ENCODE measurements at regions not wholly inside any gene's neighbourhood (a gene's known extent, or its start where the extent isn't known, plus 50 kb on each side); places are given as distances from the start of the nearest gene placed in this dataset.

DNA sequence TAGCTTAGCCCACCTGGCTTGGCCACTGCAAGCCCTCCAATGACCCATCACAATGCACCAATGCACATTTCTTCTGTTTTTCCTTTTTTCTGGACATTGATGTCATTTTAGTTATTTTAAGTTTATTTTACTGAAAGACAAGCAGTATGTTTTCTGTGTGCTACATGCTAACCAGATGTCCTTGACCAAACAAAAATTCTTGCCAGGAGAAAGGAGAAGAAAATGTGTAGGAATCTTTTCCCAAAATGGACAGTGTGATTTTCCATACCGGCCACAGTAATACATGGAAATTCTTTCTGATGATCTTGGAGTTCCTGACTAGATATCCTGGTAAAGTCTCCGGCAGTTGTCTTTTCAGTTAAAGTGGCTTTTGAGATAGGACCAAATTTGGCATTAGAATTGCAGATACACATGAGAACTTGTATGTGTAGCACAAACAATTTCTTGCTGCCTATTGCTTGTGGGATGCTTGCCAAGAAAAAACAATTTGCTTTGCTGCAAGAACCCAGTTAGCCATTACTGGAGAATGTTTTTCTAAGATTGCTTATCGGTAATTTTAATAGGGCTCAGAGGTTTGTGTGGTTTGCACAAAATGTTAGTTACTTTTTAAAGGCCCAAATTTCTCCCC is 696.5 kb upstream of the CITED2 start:
- Histone ChIP-seq H2BK120ac (ENCODE audit: low read depth, low read length) (no peak overlapping the region), H3K27ac (ENCODE audit: low read depth, low read length) (no peak overlapping the region), H2BK5ac (ENCODE audit: low read length) (no peak overlapping the region), H4K8ac (ENCODE audit: low read depth, low read length) (no peak overlapping the region), H3K79me2 (ENCODE audit: control insufficient read depth, insufficient read depth, low read length) (no peaks in the 10 kb centered on the region), H3K4ac (ENCODE audit: low read depth, low read length) (no peak overlapping the region), H3K9ac (ENCODE audit: low read length) (no peak overlapping the region), H3K4me2 (ENCODE audit: low read length) (no peak overlapping the region), H3K27me3 (ENCODE audit: insufficient read depth, low read length, poor library complexity) (no peaks in the 10 kb centered on the region), H3K18ac (ENCODE audit: low read length) (no peak overlapping the region), H3K79me1 (ENCODE audit: low read length) (no peaks in the 10 kb centered on the region), H3K23ac (ENCODE audit: low read length) (no peak overlapping the region), H3K36me3 (ENCODE audit: control insufficient read depth, insufficient read depth, low read length) (no peaks in the 10 kb centered on the region), H2AK5ac (ENCODE audit: low read length) (no peak overlapping the region), H2BK15ac (replicated peaks; ENCODE audit: low read depth) (no peak overlapping the region), H3K56ac (ENCODE audit: low read length) (no peak overlapping the region), H3K4me3 (ENCODE audit: low read length) (no peak overlapping the region), H3K4me1 (ENCODE audit: control insufficient read depth, low read depth, low read length) (no peaks in the 10 kb centered on the region), H4K5ac (ENCODE audit: low read length) (no peak overlapping the region)
- WGBS (ENCODE audit: extremely low coverage, insufficient coverage, low lambda C conversion rate), result no CpG with 5 or more reads among the region's 3 CpGs
- no peak for DNase-seq

DNA sequence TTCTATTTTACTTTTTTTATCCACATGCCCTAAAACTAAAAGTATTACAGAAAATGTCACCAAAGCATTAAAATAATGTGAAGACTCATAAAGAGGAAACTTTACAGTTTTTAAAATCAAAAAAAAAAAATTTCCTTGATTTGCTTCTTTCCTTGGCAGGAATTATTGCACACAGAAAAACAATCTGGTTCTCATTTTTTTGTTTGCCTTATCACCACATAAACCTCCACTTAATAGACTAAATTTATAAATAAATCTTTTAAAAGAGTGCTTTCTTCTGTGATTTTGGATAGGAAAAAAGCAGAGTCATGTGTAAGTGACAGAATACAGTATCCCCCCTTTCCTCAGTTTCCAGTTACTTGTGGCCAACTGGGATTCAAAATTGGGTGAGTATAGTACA is 695.1 kb upstream of the CITED2 start:
- H3K23ac ChIP-seq (ENCODE audit: low read length), result no peak overlapping the region
- no peak overlapping the region for H3K27ac ChIP-seq (ENCODE audit: low read depth, low read length)
- H3K36me3 ChIP-seq (ENCODE audit: control insufficient read depth, insufficient read depth, low read length), result no peaks in the 10 kb centered on the region
- no peak overlapping the region for H3K18ac ChIP-seq (ENCODE audit: low read length)
- no peak overlapping the region for H2BK120ac ChIP-seq (ENCODE audit: low read depth, low read length)
- no peak overlapping the region for H3K4me2 ChIP-seq (ENCODE audit: low read length)
- no peak overlapping the region for H2BK15ac ChIP-seq (replicated peaks; ENCODE audit: low read depth)
- no peaks in the 10 kb centered on the region for H3K4me1 ChIP-seq (ENCODE audit: control insufficient read depth, low read depth, low read length)
- H3K9ac ChIP-seq (ENCODE audit: low read length), result no peak overlapping the region
- no peak overlapping the region for H2AK5ac ChIP-seq (ENCODE audit: low read length)
- H4K8ac ChIP-seq (ENCODE audit: low read depth, low read length), result no peak overlapping the region
- H3K27me3 ChIP-seq (ENCODE audit: insufficient read depth, low read length, poor library complexity), result no peaks in the 10 kb centered on the region
- DNase-seq, result no peak
- no peak overlapping the region for H4K5ac ChIP-seq (ENCODE audit: low read length)
- H3K56ac ChIP-seq (ENCODE audit: low read length), result no peak overlapping the region
- no peak overlapping the region for H3K4me3 ChIP-seq (ENCODE audit: low read length)
- no peaks in the 10 kb centered on the region for H3K79me1 ChIP-seq (ENCODE audit: low read length)
- no peak overlapping the region for H3K4ac ChIP-seq (ENCODE audit: low read depth, low read length)
- no peak overlapping the region for H2BK5ac ChIP-seq (ENCODE audit: low read length)
- no peaks in the 10 kb centered on the region for H3K79me2 ChIP-seq (ENCODE audit: control insufficient read depth, insufficient read depth, low read length)

DNA sequence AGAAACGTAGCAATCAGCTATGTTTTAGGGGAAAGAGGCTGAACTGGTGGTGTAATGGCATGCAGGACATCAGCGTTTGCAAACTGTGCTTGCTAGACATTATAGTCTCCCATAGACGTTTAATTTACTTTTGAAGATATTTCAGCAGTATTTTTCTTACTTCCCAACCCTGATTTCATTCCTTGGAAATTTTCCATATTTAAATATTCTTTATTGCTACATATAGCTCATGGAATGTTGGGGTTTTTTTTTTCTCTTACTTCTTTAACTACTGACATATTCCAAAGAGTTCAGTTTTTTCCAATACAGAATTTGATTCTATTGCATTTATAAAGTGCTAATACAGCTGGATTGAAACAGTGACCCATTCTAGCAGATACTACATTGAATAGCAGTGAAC is 694.4 kb upstream of the CITED2 start:
- Histone ChIP-seq H4K5ac (ENCODE audit: low read length) (no peak overlapping the region), H3K9ac (ENCODE audit: low read length) (no peak overlapping the region), H3K4ac (ENCODE audit: low read depth, low read length) (no peak overlapping the region), H3K18ac (ENCODE audit: low read length) (no peak overlapping the region), H3K27me3 (ENCODE audit: insufficient read depth, low read length, poor library complexity) (no peaks in the 10 kb centered on the region), H4K8ac (ENCODE audit: low read depth, low read length) (no peak overlapping the region), H2BK15ac (replicated peaks; ENCODE audit: low read depth) (no peak overlapping the region), H2BK5ac (ENCODE audit: low read length) (no peak overlapping the region), H3K27ac (ENCODE audit: low read depth, low read length) (no peak overlapping the region), H3K4me1 (ENCODE audit: control insufficient read depth, low read depth, low read length) (no peaks in the 10 kb centered on the region), H3K36me3 (ENCODE audit: control insufficient read depth, insufficient read depth, low read length) (no peaks in the 10 kb centered on the region), H3K23ac (ENCODE audit: low read length) (no peak overlapping the region), H3K56ac (ENCODE audit: low read length) (no peak overlapping the region), H3K79me2 (ENCODE audit: control insufficient read depth, insufficient read depth, low read length) (no peaks in the 10 kb centered on the region), H2BK120ac (ENCODE audit: low read depth, low read length) (no peak overlapping the region), H2AK5ac (ENCODE audit: low read length) (no peak overlapping the region), H3K4me2 (ENCODE audit: low read length) (no peak overlapping the region), H3K4me3 (ENCODE audit: low read length) (no peak overlapping the region), H3K79me1 (ENCODE audit: low read length) (no peaks in the 10 kb centered on the region)
- WGBS (ENCODE audit: extremely low coverage, insufficient coverage, low lambda C conversion rate), result no CpG with 5 or more reads among the region's 3 CpGs
- DNase-seq, result no peak

DNA sequence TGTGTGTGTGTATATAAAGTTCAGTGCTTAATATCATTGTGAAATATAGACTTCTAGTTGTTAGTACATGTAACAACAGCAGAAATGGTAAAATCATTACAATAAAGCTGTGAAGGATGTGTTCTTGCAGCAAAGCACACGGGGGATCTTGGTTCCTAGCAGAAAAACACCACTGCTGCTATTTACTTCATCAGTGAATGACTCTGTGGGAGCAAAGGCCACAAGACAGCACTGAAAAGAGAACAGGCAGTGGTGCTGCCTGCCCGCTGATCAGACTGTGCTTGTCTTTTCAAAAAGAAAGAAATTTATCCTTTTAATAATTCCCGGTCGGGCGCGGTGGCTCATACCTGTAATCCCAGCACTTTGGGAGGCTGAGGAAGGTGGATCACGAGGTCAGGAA is 689.9 kb upstream of the CITED2 start:
- Histone ChIP-seq H3K79me1 (ENCODE audit: low read length) (no peaks in the 10 kb centered on the region), H2BK5ac (ENCODE audit: low read length) (no peak overlapping the region), H3K23ac (ENCODE audit: low read length) (no peak overlapping the region), H3K4me1 (ENCODE audit: control insufficient read depth, low read depth, low read length) (no peaks in the 10 kb centered on the region), H3K56ac (ENCODE audit: low read length) (no peak overlapping the region), H2AK5ac (ENCODE audit: low read length) (no peak overlapping the region), H4K5ac (ENCODE audit: low read length) (no peak overlapping the region), H3K4me3 (ENCODE audit: low read length) (no peak overlapping the region), H3K4ac (ENCODE audit: low read depth, low read length) (no peak overlapping the region), H3K36me3 (ENCODE audit: control insufficient read depth, insufficient read depth, low read length) (no peaks in the 10 kb centered on the region), H2BK15ac (replicated peaks; ENCODE audit: low read depth) (no peak overlapping the region), H3K18ac (ENCODE audit: low read length) (no peak overlapping the region), H3K4me2 (ENCODE audit: low read length) (no peak overlapping the region), H2BK120ac (ENCODE audit: low read depth, low read length) (no peak overlapping the region), H4K8ac (ENCODE audit: low read depth, low read length) (no peak overlapping the region), H3K9ac (ENCODE audit: low read length) (no peak overlapping the region), H3K27ac (ENCODE audit: low read depth, low read length) (no peak overlapping the region), H3K79me2 (ENCODE audit: control insufficient read depth, insufficient read depth, low read length) (no peaks in the 10 kb centered on the region), H3K27me3 (ENCODE audit: insufficient read depth, low read length, poor library complexity) (no peaks in the 10 kb centered on the region)
- no peak for DNase-seq
- no CpG with 5 or more reads among the region's 7 CpGs for WGBS (ENCODE audit: extremely low coverage, insufficient coverage, low lambda C conversion rate)

DNA sequence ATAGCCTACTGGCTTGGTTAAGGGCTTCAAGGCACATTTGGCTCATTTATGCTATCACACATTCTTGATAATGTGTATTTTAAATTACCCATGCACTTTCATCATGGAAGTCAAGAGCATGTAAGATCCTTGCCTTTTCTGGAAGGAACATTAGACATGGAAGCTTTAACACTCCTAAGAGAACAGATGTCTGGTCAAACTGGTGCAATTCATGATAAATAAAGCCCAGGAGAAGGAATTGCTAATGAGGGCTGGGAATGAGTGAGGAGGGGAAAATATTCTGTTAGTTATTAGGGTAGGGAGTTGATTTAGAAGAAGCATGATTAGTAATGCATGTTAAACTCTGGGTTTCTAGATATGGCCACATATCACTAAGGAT is 688.6 kb upstream of the CITED2 start:
- Histone ChIP-seq H2BK120ac (ENCODE audit: low read depth, low read length) (no peak overlapping the region), H3K36me3 (ENCODE audit: control insufficient read depth, insufficient read depth, low read length) (no peaks in the 10 kb centered on the region), H3K4me3 (ENCODE audit: low read length) (no peak overlapping the region), H3K4ac (ENCODE audit: low read depth, low read length) (no peak overlapping the region), H2BK15ac (replicated peaks; ENCODE audit: low read depth) (no peak overlapping the region), H3K79me1 (ENCODE audit: low read length) (no peaks in the 10 kb centered on the region), H3K27ac (ENCODE audit: low read depth, low read length) (no peak overlapping the region), H2BK5ac (ENCODE audit: low read length) (no peak overlapping the region), H3K9ac (ENCODE audit: low read length) (no peak overlapping the region), H2AK5ac (ENCODE audit: low read length) (no peak overlapping the region), H3K18ac (ENCODE audit: low read length) (no peak overlapping the region), H3K4me2 (ENCODE audit: low read length) (no peak overlapping the region), H3K23ac (ENCODE audit: low read length) (no peak overlapping the region), H3K79me2 (ENCODE audit: control insufficient read depth, insufficient read depth, low read length) (no peaks in the 10 kb centered on the region), H3K56ac (ENCODE audit: low read length) (no peak overlapping the region), H4K5ac (ENCODE audit: low read length) (no peak overlapping the region), H3K27me3 (ENCODE audit: insufficient read depth, low read length, poor library complexity) (no peaks in the 10 kb centered on the region), H4K8ac (ENCODE audit: low read depth, low read length) (no peak overlapping the region), H3K4me1 (ENCODE audit: control insufficient read depth, low read depth, low read length) (no peaks in the 10 kb centered on the region)
- no peak for DNase-seq

Data from mesendoderm (in vitro differentiated cells).